MM.1S (cell line): ENCODE measurements at regions not wholly inside any gene's neighbourhood (a gene's known extent, or its start where the extent isn't known, plus 50 kb on each side); places are given as distances from the start of the nearest gene placed in this dataset.

Source experiments
- CTCF ChIP-seq: fragments of 300-600 bp; sonication (generic); IDR thresholded peaks from 2 replicates; pipeline ENCODE4 v1.5.1; 2016; ENCODE audit warnings: antibody characterized with exemption, low read length, mixed read lengths
- EZH2 ChIP-seq: fragments of 300-600 bp; sonication (generic); optimal IDR thresholded peaks from 2 replicates; pipeline ENCODE3; 2017; ENCODE audit warnings: low read depth, mild to moderate bottlenecking, antibody characterized with exemption, low read length, mixed read lengths

- TF ChIP-seq CTCF = no peak
- no peak for TF ChIP-seq EZH2
Observed at GRCh38 chr3:135514060-135514448, 451.5 kb upstream of the PPP2R3A start.
